Parathyroid adenoma (tissue), 2 donors: ENCODE measurements at regions not wholly inside any gene's neighbourhood (a gene's known extent, or its start where the extent isn't known, plus 50 kb on each side); places are given as distances from the start of the nearest gene placed in this dataset.

Experiments used
- H2AFZ ChIP-seq: fragments of 300-600 bp; sonication (generic); one replicate; pipeline ENCODE4 v1.7.0; 2017; ENCODE audit warnings: antibody characterized with exemption, mild to moderate bottlenecking
- H3K27ac ChIP-seq: fragments of 300-600 bp; sonication (generic); one replicate; pipeline ENCODE4 v1.7.0; 2017
- H3K27me3 ChIP-seq: fragments of 300-600 bp; sonication (generic); one replicate; pipeline ENCODE4 v1.7.0; 2017; ENCODE audit warnings: low read length; ENCODE audit not compliant: control insufficient read depth, insufficient read depth
- H3K36me3 ChIP-seq: fragments of 300-600 bp; sonication (generic); one replicate; pipeline ENCODE4 v1.7.0; 2017; ENCODE audit warnings: low read length; ENCODE audit not compliant: control insufficient read depth, insufficient read depth
- H3K4me1 ChIP-seq: fragments of 300-600 bp; sonication (generic); one replicate; pipeline ENCODE4 v1.7.0; 2017; ENCODE audit warnings: control low read depth
- H3K4me2 ChIP-seq: fragments of 300-600 bp; sonication (generic); one replicate; pipeline ENCODE4 v1.7.0; 2017; ENCODE audit warnings: low read length
- H3K4me3 ChIP-seq: fragments of 300-600 bp; sonication (generic); one replicate; pipeline ENCODE4 v1.7.0; 2017; ENCODE audit warnings: low read depth, low read length
- H3K79me2 ChIP-seq: fragments of 300-600 bp; sonication (generic); one replicate; pipeline ENCODE4 v1.7.0; 2017; ENCODE audit warnings: control low read depth
- H3K9ac ChIP-seq: fragments of 300-600 bp; sonication (generic); one replicate; pipeline ENCODE4 v1.7.0; 2017; ENCODE audit warnings: mild to moderate bottlenecking
- H3K9me3 ChIP-seq: fragments of 300-600 bp; sonication (generic); one replicate; pipeline ENCODE4 v1.7.0; 2017; ENCODE audit warnings: low read length; ENCODE audit not compliant: control insufficient read depth
- CTCF ChIP-seq: fragments of 300-600 bp; sonication (generic); IDR thresholded peaks from one replicate; pipeline ENCODE4 v1.7.0; 2017; ENCODE audit warnings: antibody characterized with exemption, mild to moderate bottlenecking
- donor health status: primary hyperparathyroidism.

GRCh38 chr5:61779743-61780142 lies 447.7 kb downstream of the ZSWIM6 start:
- Histone ChIP-seq H3K9me3 (no peaks in the 10 kb centered on the region), H3K9ac (no peak overlapping the region)

GRCh38 chr5:61783481-61783880 lies 451.4 kb downstream of the ZSWIM6 start:
- no peak overlapping the region for H3K4me3 ChIP-seq
- no peak overlapping the region for H3K4me2 ChIP-seq
- H3K79me2 ChIP-seq = no peaks in the 10 kb centered on the region
- H3K4me1 ChIP-seq = no peaks in the 10 kb centered on the region
- no peaks in the 10 kb centered on the region for H3K27me3 ChIP-seq
- no peak overlapping the region for H3K27ac ChIP-seq
- H2AFZ ChIP-seq = no peak overlapping the region
- H3K9ac ChIP-seq = no peak overlapping the region
- no peaks in the 10 kb centered on the region for H3K36me3 ChIP-seq
- no peaks in the 10 kb centered on the region for H3K9me3 ChIP-seq
- no peak for TF ChIP-seq CTCF

More at GRCh38 chr5:61779743-61780142, 447.7 kb downstream of the ZSWIM6 start:
- no peak for TF ChIP-seq CTCF
- Histone ChIP-seq H3K27me3 (no peaks in the 10 kb centered on the region), H3K4me1 (no peaks in the 10 kb centered on the region), H3K79me2 (no peaks in the 10 kb centered on the region), H3K36me3 (no peaks in the 10 kb centered on the region), H3K4me2 (no peak overlapping the region), H3K4me3 (no peak overlapping the region), H2AFZ (no peak overlapping the region), H3K27ac (no peak overlapping the region)

- H3K79me2 ChIP-seq = no peaks in the 10 kb centered on the region
- H3K9ac ChIP-seq = no peak overlapping the region
- no peak overlapping the region for H2AFZ ChIP-seq
- H3K4me1 ChIP-seq = no peaks in the 10 kb centered on the region
- no peak for TF ChIP-seq CTCF
- H3K4me2 ChIP-seq = no peak overlapping the region
- no peaks in the 10 kb centered on the region for H3K36me3 ChIP-seq
- no peak overlapping the region for H3K27ac ChIP-seq
- H3K9me3 ChIP-seq = no peaks in the 10 kb centered on the region
- H3K27me3 ChIP-seq = no peaks in the 10 kb centered on the region
- no peak overlapping the region for H3K4me3 ChIP-seq
Measured at GRCh38 chr5:61784341-61784740, 452.3 kb downstream of the ZSWIM6 start.

GRCh38 chr5:61788548-61788947 lies 456.5 kb downstream of the ZSWIM6 start:
- Histone ChIP-seq H3K4me1 (no peaks in the 10 kb centered on the region), H2AFZ (no peak overlapping the region), H3K9me3 (no peaks in the 10 kb centered on the region), H3K27me3 (no peaks in the 10 kb centered on the region), H3K4me3 (no peak overlapping the region), H3K27ac (no peak overlapping the region), H3K79me2 (no peaks in the 10 kb centered on the region), H3K36me3 (no peaks in the 10 kb centered on the region), H3K9ac (no peak overlapping the region), H3K4me2 (no peak overlapping the region)
- no peak for TF ChIP-seq CTCF

GRCh38 chr5:61790007-61790406 lies 457.9 kb downstream of the ZSWIM6 start:
- no peak overlapping the region for H3K4me2 ChIP-seq

More at GRCh38 chr5:61790007-61790406, 457.9 kb downstream of the ZSWIM6 start:
- Histone ChIP-seq H3K4me1 (no peaks in the 10 kb centered on the region), H3K9ac (no peak overlapping the region), H3K79me2 (no peaks in the 10 kb centered on the region), H3K27ac (no peak overlapping the region), H3K36me3 (no peaks in the 10 kb centered on the region), H2AFZ (no peak overlapping the region), H3K27me3 (no peaks in the 10 kb centered on the region), H3K9me3 (no peaks in the 10 kb centered on the region), H3K4me3 (no peak overlapping the region)
- no peak for TF ChIP-seq CTCF
